Fibroblast of villous mesenchyme (primary cell): ENCODE measurements at regions not wholly inside any gene's neighbourhood (a gene's known extent, or its start where the extent isn't known, plus 50 kb on each side); places are given as distances from the start of the nearest gene placed in this dataset.

Source experiments
- DNase-seq: peaks from one replicate; pipeline ENCODE4 v3.0.0-alpha.2; 2010; ENCODE audit warnings: low read depth
- H3K4me3 ChIP-seq: 2 replicates; pipeline ENCODE4 v1.5.1; 2011; ENCODE audit warnings: low read depth, mild to moderate bottlenecking, low read length
- TF ChIP-seq, protein P1 (sequence below): IDR thresholded peaks from 2 replicates; pipeline ENCODE4 v1.5.1; 2012; ENCODE audit warnings: low read depth, mild to moderate bottlenecking, low read length; ENCODE audit not compliant: insufficient read depth

DNA sequence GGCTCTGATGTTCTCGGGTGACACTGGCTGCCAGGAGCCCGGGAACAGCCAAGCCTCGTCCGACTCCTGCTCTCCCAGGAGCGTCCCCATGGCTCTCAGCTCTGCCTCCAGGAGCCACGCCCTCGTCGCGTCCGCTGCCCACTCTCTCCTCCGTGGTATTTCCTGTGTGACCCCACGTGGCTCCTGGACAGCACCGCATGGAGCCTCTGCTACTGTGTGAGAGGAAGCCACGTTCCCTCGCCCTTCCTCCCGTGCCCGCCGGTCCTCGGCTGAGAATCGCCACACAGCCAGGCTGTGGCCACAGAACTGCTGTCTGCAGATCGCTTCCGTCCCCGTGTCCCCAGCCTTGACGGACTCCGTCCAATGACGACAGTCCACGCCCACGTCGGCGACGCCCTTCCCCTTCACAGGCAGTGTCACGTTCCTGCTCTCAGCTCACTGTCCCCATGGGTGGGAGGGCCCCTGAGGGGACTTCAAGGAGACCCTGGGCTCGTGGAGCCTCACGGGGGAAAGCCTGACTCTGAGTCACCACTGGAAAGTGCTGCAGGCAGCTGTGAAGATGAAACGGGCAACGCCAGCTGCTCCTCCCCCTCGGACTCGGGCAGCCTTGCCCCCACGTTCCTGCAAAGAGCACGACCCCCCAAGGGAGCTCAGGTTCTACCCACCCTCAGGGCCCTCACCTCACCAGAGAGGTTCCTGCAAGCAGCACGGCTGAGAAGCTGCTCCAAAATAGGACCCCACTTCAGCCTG lies 458.5 kb downstream of the BRD1 start:
- no peak for DNase-seq
- TF ChIP-seq, protein P1, sequence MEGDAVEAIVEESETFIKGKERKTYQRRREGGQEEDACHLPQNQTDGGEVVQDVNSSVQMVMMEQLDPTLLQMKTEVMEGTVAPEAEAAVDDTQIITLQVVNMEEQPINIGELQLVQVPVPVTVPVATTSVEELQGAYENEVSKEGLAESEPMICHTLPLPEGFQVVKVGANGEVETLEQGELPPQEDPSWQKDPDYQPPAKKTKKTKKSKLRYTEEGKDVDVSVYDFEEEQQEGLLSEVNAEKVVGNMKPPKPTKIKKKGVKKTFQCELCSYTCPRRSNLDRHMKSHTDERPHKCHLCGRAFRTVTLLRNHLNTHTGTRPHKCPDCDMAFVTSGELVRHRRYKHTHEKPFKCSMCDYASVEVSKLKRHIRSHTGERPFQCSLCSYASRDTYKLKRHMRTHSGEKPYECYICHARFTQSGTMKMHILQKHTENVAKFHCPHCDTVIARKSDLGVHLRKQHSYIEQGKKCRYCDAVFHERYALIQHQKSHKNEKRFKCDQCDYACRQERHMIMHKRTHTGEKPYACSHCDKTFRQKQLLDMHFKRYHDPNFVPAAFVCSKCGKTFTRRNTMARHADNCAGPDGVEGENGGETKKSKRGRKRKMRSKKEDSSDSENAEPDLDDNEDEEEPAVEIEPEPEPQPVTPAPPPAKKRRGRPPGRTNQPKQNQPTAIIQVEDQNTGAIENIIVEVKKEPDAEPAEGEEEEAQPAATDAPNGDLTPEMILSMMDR: no peak
- H3K4me3 ChIP-seq: no peak overlapping the region

DNA sequence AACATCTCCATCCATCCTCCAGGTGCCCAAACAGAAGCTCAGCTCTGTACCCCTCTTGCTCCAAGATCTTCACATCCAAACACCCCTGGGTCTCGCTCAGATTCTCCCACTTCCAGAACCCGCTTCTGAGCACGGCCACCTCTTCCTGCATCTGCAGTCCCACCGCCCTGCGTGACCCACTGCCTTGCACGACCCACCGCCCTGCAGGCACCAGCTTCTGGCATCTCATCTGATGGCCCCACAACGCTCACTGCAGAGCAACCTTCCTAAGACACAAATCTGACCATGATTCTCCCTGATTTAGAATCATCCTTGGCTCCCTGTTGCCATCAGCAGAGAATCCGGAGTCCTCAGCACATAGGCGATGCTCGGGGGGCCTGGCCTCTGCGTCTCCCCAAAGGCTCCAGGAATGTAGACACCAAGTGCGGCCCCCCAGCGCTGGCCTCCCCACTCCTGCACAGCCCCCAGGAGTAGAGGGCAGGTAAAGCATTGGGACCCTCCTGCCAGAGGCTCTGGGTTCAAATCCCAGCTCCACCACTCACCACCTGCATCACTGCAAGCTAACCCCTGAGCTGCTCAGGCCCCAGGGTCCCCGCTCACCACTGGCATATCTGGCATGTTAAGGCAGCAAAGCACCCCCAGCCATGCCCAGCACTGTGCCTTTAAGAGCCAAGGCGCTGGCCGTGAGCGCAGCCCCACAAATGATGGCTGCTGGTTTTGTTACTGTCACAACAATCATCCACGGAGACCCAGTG lies 459.3 kb downstream of the BRD1 start:
- H3K4me3 ChIP-seq: no peak overlapping the region
- TF ChIP-seq, protein P1: no peak
- DNase-seq: no peak

GRCh38 chr22:49367041-49367697 lies 460.5 kb downstream of the BRD1 start:
- DNase-seq: no peak
- H3K4me3 ChIP-seq: no peak overlapping the region
- TF ChIP-seq, protein P1: no peak

- TF ChIP-seq, protein P1: no peak
- H3K4me3 ChIP-seq: no peak overlapping the region
- DNase-seq: no peak
These were observed 461.2 kb downstream of the BRD1 start for GRCh38 chr22:49366437-49366836.

DNA sequence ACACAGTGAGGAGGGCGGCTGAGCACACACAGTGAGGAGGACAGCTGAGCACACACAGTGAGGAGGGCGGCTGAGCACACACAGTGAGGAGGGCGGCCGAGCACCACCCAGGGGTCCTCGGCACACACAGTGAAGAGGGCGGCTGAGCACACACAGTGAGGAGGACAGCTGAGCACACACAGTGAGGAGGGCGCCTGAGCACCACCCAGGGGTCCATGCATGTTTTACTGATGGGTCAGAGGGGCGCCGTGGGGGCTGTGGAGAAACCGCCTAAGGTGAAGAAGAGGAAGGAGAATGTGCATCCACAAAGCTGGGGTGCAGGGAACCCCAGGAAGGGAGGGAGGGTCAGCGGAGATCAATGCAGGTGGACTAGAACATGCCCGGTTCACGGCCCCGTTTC lies 461.8 kb downstream of the BRD1 start:
- H3K4me3 ChIP-seq: no peak overlapping the region
- TF ChIP-seq, protein P1: no peak
- no peak for DNase-seq

- DNase-seq: no peak
- H3K4me3 ChIP-seq: no peak overlapping the region
- TF ChIP-seq, protein P1: no peak
These were observed 462.4 kb downstream of the BRD1 start for GRCh38 chr22:49365191-49365837.
